ENCODE measurements at regions not wholly inside any gene's neighbourhood (a gene's known extent, or its start where the extent isn't known, plus 50 kb on each side); places are given as distances from the start of the nearest gene placed in this dataset.

- CTCF ChIA-PET: no interaction called here
- POLR2A ChIA-PET: no interaction called here
- no peak for DNase-seq (ENCODE audit: extremely low spot score)
- TF ChIP-seq CTBP1 (IDR thresholded peaks at IDR 0.05; ENCODE audit: borderline replicate concordance) (no peak), FOXK2 (IDR thresholded peaks at IDR 0.05) (no peak), SP1 (IDR thresholded peaks at IDR 0.05) (no peak), ELF4 (IDR thresholded peaks at IDR 0.05) (no peak), LEF1 (IDR thresholded peaks at IDR 0.05; ENCODE audit: borderline replicate concordance) (no peak), ARNT (IDR thresholded peaks at IDR 0.05) (no peak), TARDBP (IDR thresholded peaks at IDR 0.05) (no peak), BHLHE40 (IDR thresholded peaks at IDR 0.05; ENCODE audit: borderline replicate concordance) (no peak), FOXA1 (IDR thresholded peaks at IDR 0.05) (no peak), NFRKB (IDR thresholded peaks at IDR 0.05) (no peak), ZNF384 (IDR thresholded peaks at IDR 0.05) (no peak), HDGF (IDR thresholded peaks at IDR 0.05; ENCODE audit: borderline replicate concordance) (no peak), FOXM1 (IDR thresholded peaks at IDR 0.05; ENCODE audit: borderline replicate concordance) (no peak), PKNOX1 (IDR thresholded peaks at IDR 0.05) (no peak), SUZ12 (IDR thresholded peaks at IDR 0.05) (no peak), L3MBTL2 (conservative IDR thresholded peaks at IDR 0.05) (no peak)
Measured at GRCh38 chr4:135032670-135033069, 831.1 kb upstream of the PABPC4L start.

- ChIA-PET POLR2A (no interaction called here), CTCF (no interaction called here)
- DNase-seq (ENCODE audit: extremely low spot score): no peak
- TF ChIP-seq LEF1 (IDR thresholded peaks at IDR 0.05; ENCODE audit: borderline replicate concordance) (no peak), ZNF384 (IDR thresholded peaks at IDR 0.05) (no peak), SUZ12 (IDR thresholded peaks at IDR 0.05) (no peak), BHLHE40 (IDR thresholded peaks at IDR 0.05; ENCODE audit: borderline replicate concordance) (no peak), HDGF (IDR thresholded peaks at IDR 0.05; ENCODE audit: borderline replicate concordance) (no peak), FOXK2 (IDR thresholded peaks at IDR 0.05) (no peak), SP1 (IDR thresholded peaks at IDR 0.05) (no peak), ELF4 (IDR thresholded peaks at IDR 0.05) (no peak), ARNT (IDR thresholded peaks at IDR 0.05) (no peak), FOXA1 (IDR thresholded peaks at IDR 0.05) (no peak), FOXM1 (IDR thresholded peaks at IDR 0.05; ENCODE audit: borderline replicate concordance) (no peak), NFRKB (IDR thresholded peaks at IDR 0.05) (no peak)
Measured at GRCh38 chr4:135015771-135016170, 814.2 kb upstream of the PABPC4L start.

GRCh38 chr4:135007400-135007799 lies 805.8 kb upstream of the PABPC4L start:
- no peak for TF ChIP-seq CTBP1 (IDR thresholded peaks at IDR 0.05; ENCODE audit: borderline replicate concordance)
- no peak for TF ChIP-seq FOXK2 (IDR thresholded peaks at IDR 0.05)
- TF ChIP-seq ZNF384 (IDR thresholded peaks at IDR 0.05): no peak
- no peak for TF ChIP-seq FOXA1 (IDR thresholded peaks at IDR 0.05)
- TF ChIP-seq FOXM1 (IDR thresholded peaks at IDR 0.05; ENCODE audit: borderline replicate concordance): no peak
- no peak for TF ChIP-seq HDGF (IDR thresholded peaks at IDR 0.05; ENCODE audit: borderline replicate concordance)
- TF ChIP-seq ARNT (IDR thresholded peaks at IDR 0.05): no peak
- no peak for TF ChIP-seq ELF4 (IDR thresholded peaks at IDR 0.05)
- no peak for TF ChIP-seq SUZ12 (IDR thresholded peaks at IDR 0.05)
- TF ChIP-seq SP1 (IDR thresholded peaks at IDR 0.05): no peak
- TF ChIP-seq L3MBTL2 (conservative IDR thresholded peaks at IDR 0.05): no peak
- no peak for TF ChIP-seq BHLHE40 (IDR thresholded peaks at IDR 0.05; ENCODE audit: borderline replicate concordance)
- no peak for TF ChIP-seq TARDBP (IDR thresholded peaks at IDR 0.05)
- TF ChIP-seq PKNOX1 (IDR thresholded peaks at IDR 0.05): no peak
- no peak for TF ChIP-seq NFRKB (IDR thresholded peaks at IDR 0.05)
- TF ChIP-seq LEF1 (IDR thresholded peaks at IDR 0.05; ENCODE audit: borderline replicate concordance): no peak
- ChIA-PET POLR2A (no interaction called here), CTCF (no interaction called here)
- no peak for DNase-seq (ENCODE audit: extremely low spot score)

- POLR2A ChIA-PET: no interaction called here
Measured at GRCh38 chr4:134999169-134999568, 797.6 kb upstream of the PABPC4L start.

GRCh38 chr4:134961963-134962362 lies 760.4 kb upstream of the PABPC4L start:
- TF ChIP-seq FOXK2 (IDR thresholded peaks at IDR 0.05): no peak
- no peak for TF ChIP-seq ZNF384 (IDR thresholded peaks at IDR 0.05)
- TF ChIP-seq L3MBTL2 (conservative IDR thresholded peaks at IDR 0.05): no peak
- TF ChIP-seq ARNT (IDR thresholded peaks at IDR 0.05): no peak
- TF ChIP-seq FOXA1 (IDR thresholded peaks at IDR 0.05): no peak
- TF ChIP-seq ELF4 (IDR thresholded peaks at IDR 0.05): no peak
- no peak for TF ChIP-seq PKNOX1 (IDR thresholded peaks at IDR 0.05)
- TF ChIP-seq BHLHE40 (IDR thresholded peaks at IDR 0.05; ENCODE audit: borderline replicate concordance): no peak
- TF ChIP-seq SP1 (IDR thresholded peaks at IDR 0.05): no peak
- ChIA-PET CTCF (no interaction called here), POLR2A (no interaction called here)
- no peak for DNase-seq (ENCODE audit: extremely low spot score)

More at GRCh38 chr4:134999169-134999568, 797.6 kb upstream of the PABPC4L start:
- CTCF ChIA-PET: no interaction called here
- no peak for DNase-seq (ENCODE audit: extremely low spot score)
- TF ChIP-seq FOXK2 (IDR thresholded peaks at IDR 0.05) (no peak), FOXA1 (IDR thresholded peaks at IDR 0.05) (no peak), PKNOX1 (IDR thresholded peaks at IDR 0.05) (no peak), NFRKB (IDR thresholded peaks at IDR 0.05) (no peak), HDGF (IDR thresholded peaks at IDR 0.05; ENCODE audit: borderline replicate concordance) (no peak), LEF1 (IDR thresholded peaks at IDR 0.05; ENCODE audit: borderline replicate concordance) (no peak), SUZ12 (IDR thresholded peaks at IDR 0.05) (no peak), FOXM1 (IDR thresholded peaks at IDR 0.05; ENCODE audit: borderline replicate concordance) (no peak), SP1 (IDR thresholded peaks at IDR 0.05) (no peak), TARDBP (IDR thresholded peaks at IDR 0.05) (no peak)

GRCh38 chr4:134958862-134959261 lies 757.3 kb upstream of the PABPC4L start:
- TF ChIP-seq LEF1 (IDR thresholded peaks at IDR 0.05; ENCODE audit: borderline replicate concordance): no peak
- TF ChIP-seq ELF4 (IDR thresholded peaks at IDR 0.05): no peak
- TF ChIP-seq FOXM1 (IDR thresholded peaks at IDR 0.05; ENCODE audit: borderline replicate concordance): no peak
- TF ChIP-seq BHLHE40 (IDR thresholded peaks at IDR 0.05; ENCODE audit: borderline replicate concordance): no peak
- DNase-seq (ENCODE audit: extremely low spot score): no peak
- ChIA-PET CTCF (interaction anchor here (0.6 kb wide), 1 partner anchor 11 kb away, joined by 4 read pairs; no protein-coding TSS in a partner anchor), POLR2A (no interaction called here)
